GM19023 (cell line): ENCODE measurements at regions not wholly inside any gene's neighbourhood (a gene's known extent, or its start where the extent isn't known, plus 50 kb on each side); places are given as distances from the start of the nearest gene placed in this dataset.

Experiments
- ATAC-seq: cut with Tn5 transposase; IDR thresholded peaks from one replicate; pipeline ENCODE4 v1.9.1; 2021; ENCODE audit warnings: mild to moderate bottlenecking, moderate library complexity; ENCODE audit not compliant: unreplicated experiment

- ATAC-seq: no peak
These were observed 465.9 kb downstream of the BCAT1 start for GRCh38 chr12:24482882-24483604.

- no peak for ATAC-seq
These were observed 466.9 kb downstream of the BCAT1 start for GRCh38 chr12:24482044-24482443.

GRCh38 chr12:24480766-24481449, 468.0 kb downstream of the BCAT1 start:
- no peak for ATAC-seq

- ATAC-seq: no peak
These were observed 469.8 kb downstream of the BCAT1 start for GRCh38 chr12:24479131-24479530.

GRCh38 chr12:24478254-24478653, 470.6 kb downstream of the BCAT1 start:
- ATAC-seq: no peak

- no peak for ATAC-seq
These were observed 472.6 kb downstream of the BCAT1 start for GRCh38 chr12:24476310-24476709.

- no peak for ATAC-seq
These were observed 473.6 kb downstream of the BCAT1 start for GRCh38 chr12:24475337-24475736.

- no peak for ATAC-seq
These were observed 475.8 kb downstream of the BCAT1 start for GRCh38 chr12:24473097-24473496.

- no peak for ATAC-seq
These were observed 478.9 kb downstream of the BCAT1 start for GRCh38 chr12:24470050-24470449.

GRCh38 chr12:24469089-24469488, 479.8 kb downstream of the BCAT1 start:
- ATAC-seq: no peak

GRCh38 chr12:24467226-24467625, 481.7 kb downstream of the BCAT1 start:
- ATAC-seq: no peak

- no peak for ATAC-seq
These were observed 485.5 kb downstream of the BCAT1 start for GRCh38 chr12:24463375-24463774.

- no peak for ATAC-seq
These were observed 486.0 kb downstream of the BCAT1 start for GRCh38 chr12:24462946-24463345.

- no peak for ATAC-seq
These were observed 488.4 kb downstream of the BCAT1 start for GRCh38 chr12:24460506-24460905.

GRCh38 chr12:24460099-24460498, 488.8 kb downstream of the BCAT1 start:
- no peak for ATAC-seq

GRCh38 chr12:24455811-24456210, 493.1 kb downstream of the BCAT1 start:
- no peak for ATAC-seq

- ATAC-seq: no peak
These were observed 498.2 kb upstream of the SOX5 start for GRCh38 chr12:24447678-24448077.

- ATAC-seq: no peak
These were observed 496.8 kb upstream of the SOX5 start for GRCh38 chr12:24446287-24446686.

GRCh38 chr12:24444634-24445033, 495.2 kb upstream of the SOX5 start:
- no peak for ATAC-seq

GRCh38 chr12:24441458-24441857, 492.0 kb upstream of the SOX5 start:
- no peak for ATAC-seq

- no peak for ATAC-seq
These were observed 487.2 kb upstream of the SOX5 start for GRCh38 chr12:24436667-24437066.

- ATAC-seq: no peak
These were observed 482.4 kb upstream of the SOX5 start for GRCh38 chr12:24431872-24432271.

- no peak for ATAC-seq
These were observed 478.3 kb upstream of the SOX5 start for GRCh38 chr12:24427776-24428175.
